Astrocyte (in vitro differentiated cells and primary cell): ENCODE measurements at regions not wholly inside any gene's neighbourhood (a gene's known extent, or its start where the extent isn't known, plus 50 kb on each side); places are given as distances from the start of the nearest gene placed in this dataset.

Experiments used
- EZH2 ChIP-seq: IDR thresholded peaks from 2 replicates; pipeline ENCODE4 v1.6.1; 2012; ENCODE audit warnings: mild to moderate bottlenecking, low read length, inconsistent platforms; ENCODE audit not compliant: insufficient read depth
- TF ChIP-seq, protein P1 (sequence below): IDR thresholded peaks from 2 replicates; pipeline ENCODE4 v1.5.1; 2011; ENCODE audit warnings: low read depth, mild to moderate bottlenecking, inconsistent platforms, low read length, moderate library complexity; ENCODE audit not compliant: insufficient read depth

DNA sequence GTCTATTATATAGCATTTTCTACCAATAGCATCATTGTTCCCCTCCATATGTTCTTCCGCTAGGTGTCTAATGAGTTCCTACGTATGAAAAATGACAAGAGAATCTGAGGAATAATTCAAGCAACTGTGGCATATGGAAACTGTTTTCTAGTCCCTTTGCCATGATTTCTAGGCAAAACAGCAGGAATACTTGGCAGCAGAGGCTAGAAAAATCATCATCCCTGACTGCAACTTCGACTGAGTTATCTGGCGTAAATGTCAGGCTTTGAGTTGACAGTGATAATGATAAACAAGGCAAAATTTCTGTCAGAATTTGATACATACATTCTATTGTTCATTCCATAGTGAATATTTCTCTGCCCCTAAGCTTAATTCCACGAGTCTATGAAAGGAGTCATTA lies 572.8 kb upstream of the USP15 start:
- TF ChIP-seq, protein P1, sequence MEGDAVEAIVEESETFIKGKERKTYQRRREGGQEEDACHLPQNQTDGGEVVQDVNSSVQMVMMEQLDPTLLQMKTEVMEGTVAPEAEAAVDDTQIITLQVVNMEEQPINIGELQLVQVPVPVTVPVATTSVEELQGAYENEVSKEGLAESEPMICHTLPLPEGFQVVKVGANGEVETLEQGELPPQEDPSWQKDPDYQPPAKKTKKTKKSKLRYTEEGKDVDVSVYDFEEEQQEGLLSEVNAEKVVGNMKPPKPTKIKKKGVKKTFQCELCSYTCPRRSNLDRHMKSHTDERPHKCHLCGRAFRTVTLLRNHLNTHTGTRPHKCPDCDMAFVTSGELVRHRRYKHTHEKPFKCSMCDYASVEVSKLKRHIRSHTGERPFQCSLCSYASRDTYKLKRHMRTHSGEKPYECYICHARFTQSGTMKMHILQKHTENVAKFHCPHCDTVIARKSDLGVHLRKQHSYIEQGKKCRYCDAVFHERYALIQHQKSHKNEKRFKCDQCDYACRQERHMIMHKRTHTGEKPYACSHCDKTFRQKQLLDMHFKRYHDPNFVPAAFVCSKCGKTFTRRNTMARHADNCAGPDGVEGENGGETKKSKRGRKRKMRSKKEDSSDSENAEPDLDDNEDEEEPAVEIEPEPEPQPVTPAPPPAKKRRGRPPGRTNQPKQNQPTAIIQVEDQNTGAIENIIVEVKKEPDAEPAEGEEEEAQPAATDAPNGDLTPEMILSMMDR: no peak
- TF ChIP-seq EZH2: no peak
